ENCODE measurements at regions not wholly inside any gene's neighbourhood (a gene's known extent, or its start where the extent isn't known, plus 50 kb on each side); places are given as distances from the start of the nearest gene placed in this dataset.

DNA sequence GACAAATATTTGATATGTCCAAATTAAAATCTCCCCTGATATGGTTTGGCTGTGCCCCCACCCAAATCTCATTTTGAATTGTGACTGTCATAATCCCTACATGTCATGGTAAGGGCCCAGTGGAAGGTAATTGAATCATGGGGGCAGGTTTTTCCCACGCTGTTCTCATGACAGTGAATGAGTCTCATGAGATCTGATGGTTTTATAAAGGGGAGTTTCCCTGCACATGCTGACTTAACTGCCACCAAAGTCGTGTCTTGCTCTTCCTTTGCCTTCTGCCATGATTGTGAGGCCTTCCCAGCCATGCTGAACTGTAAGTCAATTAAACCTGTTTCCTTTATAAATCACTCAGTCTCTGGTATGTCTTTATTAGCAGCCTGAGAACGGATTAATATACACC, 207.0 kb downstream of the BARHL2 start (continued):
- TF ChIP-seq SRF (IDR thresholded peaks at IDR 0.05; ENCODE audit: low read depth) (no peak), YY1 (IDR thresholded peaks at IDR 0.05; ENCODE audit: extremely low read depth, insufficient replicate concordance, low read depth, low read length) (no peak), RAD21 (IDR thresholded peaks at IDR 0.05; ENCODE audit: low read depth) (no peak), CBX3 (IDR thresholded peaks at IDR 0.05; ENCODE audit: low read depth) (no peak), SIN3A (IDR thresholded peaks at IDR 0.05; ENCODE audit: low read depth) (no peak), ZFX (IDR thresholded peaks at IDR 0.05) (no peak)

GRCh38 chr1:90509225-90510048, 207.7 kb downstream of the BARHL2 start:
- no peaks in the 10 kb centered on the region for H3K9me2 ChIP-seq (ENCODE audit: insufficient read depth)
- intact Hi-C loops (cut with micrococcal nuclease), result no loop called here
- no peaks in the 10 kb centered on the region for H4K20me1 ChIP-seq (ENCODE audit: insufficient read depth)
- H3K27ac ChIP-seq (ENCODE audit: low read depth, low read length), result no peak overlapping the region
- TF ChIP-seq, protein P1, sequence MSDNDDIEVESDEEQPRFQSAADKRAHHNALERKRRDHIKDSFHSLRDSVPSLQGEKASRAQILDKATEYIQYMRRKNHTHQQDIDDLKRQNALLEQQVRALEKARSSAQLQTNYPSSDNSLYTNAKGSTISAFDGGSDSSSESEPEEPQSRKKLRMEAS (IDR thresholded peaks at IDR 0.05), result no peak
- TF ChIP-seq ZBTB33 (IDR thresholded peaks at IDR 0.05; ENCODE audit: extremely low read depth, insufficient replicate concordance, low read length) (no peak), POLR2A (IDR thresholded peaks at IDR 0.05; ENCODE audit: borderline replicate concordance, extremely low read depth, insufficient read depth, insufficient read length) (no peak), RAD21 (IDR thresholded peaks at IDR 0.05; ENCODE audit: low read depth) (no peak), ELF1 (IDR thresholded peaks at IDR 0.05; ENCODE audit: borderline replicate concordance, low read depth) (no peak), CEBPB (IDR thresholded peaks at IDR 0.05; ENCODE audit: low read depth) (no peak), EZH2 (IDR thresholded peaks at IDR 0.05) (no peak), YY1 (IDR thresholded peaks at IDR 0.05; ENCODE audit: extremely low read depth, insufficient replicate concordance, low read depth, low read length) (no peak), EZH2phosphoT487 (IDR thresholded peaks at IDR 0.05; ENCODE audit: borderline replicate concordance) (no peak), JUND (IDR thresholded peaks at IDR 0.05) (no peak)
- TF ChIP-seq, protein P2, sequence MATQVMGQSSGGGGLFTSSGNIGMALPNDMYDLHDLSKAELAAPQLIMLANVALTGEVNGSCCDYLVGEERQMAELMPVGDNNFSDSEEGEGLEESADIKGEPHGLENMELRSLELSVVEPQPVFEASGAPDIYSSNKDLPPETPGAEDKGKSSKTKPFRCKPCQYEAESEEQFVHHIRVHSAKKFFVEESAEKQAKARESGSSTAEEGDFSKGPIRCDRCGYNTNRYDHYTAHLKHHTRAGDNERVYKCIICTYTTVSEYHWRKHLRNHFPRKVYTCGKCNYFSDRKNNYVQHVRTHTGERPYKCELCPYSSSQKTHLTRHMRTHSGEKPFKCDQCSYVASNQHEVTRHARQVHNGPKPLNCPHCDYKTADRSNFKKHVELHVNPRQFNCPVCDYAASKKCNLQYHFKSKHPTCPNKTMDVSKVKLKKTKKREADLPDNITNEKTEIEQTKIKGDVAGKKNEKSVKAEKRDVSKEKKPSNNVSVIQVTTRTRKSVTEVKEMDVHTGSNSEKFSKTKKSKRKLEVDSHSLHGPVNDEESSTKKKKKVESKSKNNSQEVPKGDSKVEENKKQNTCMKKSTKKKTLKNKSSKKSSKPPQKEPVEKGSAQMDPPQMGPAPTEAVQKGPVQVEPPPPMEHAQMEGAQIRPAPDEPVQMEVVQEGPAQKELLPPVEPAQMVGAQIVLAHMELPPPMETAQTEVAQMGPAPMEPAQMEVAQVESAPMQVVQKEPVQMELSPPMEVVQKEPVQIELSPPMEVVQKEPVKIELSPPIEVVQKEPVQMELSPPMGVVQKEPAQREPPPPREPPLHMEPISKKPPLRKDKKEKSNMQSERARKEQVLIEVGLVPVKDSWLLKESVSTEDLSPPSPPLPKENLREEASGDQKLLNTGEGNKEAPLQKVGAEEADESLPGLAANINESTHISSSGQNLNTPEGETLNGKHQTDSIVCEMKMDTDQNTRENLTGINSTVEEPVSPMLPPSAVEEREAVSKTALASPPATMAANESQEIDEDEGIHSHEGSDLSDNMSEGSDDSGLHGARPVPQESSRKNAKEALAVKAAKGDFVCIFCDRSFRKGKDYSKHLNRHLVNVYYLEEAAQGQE (IDR thresholded peaks at IDR 0.05; ENCODE audit: low read depth), result no peak
- no peak overlapping the region for H3K9ac ChIP-seq (ENCODE audit: low read length)
- peaks cover 21% of the 10 kb centered on the region; the same call in 1 of the 2 replicates for H3K27me3 ChIP-seq (ENCODE audit: insufficient read depth, low read length)
- H3K4me3 ChIP-seq (replicated peaks in 1 of 2; ENCODE audit: low read depth in 1 of 2, low read length in 2 of 2), result no peak overlapping the region
- ChIA-PET POLR2A (no interaction called here), CTCF (no interaction called here), RAD21 (ENCODE audit: low non-redundant PET in 1 of 2, low total read pairs in 2 of 2, uncharacterized antibody in 2 of 2, unreplicated experiment in 2 of 2) (no interaction called here)
- H3K4me2 ChIP-seq (ENCODE audit: low read length), result no peak overlapping the region
- H2AFZ ChIP-seq (ENCODE audit: low read depth, low read length, poor library complexity, severe bottlenecking), result no peak overlapping the region
- no peak for ATAC-seq
- H3K4me1 ChIP-seq (ENCODE audit: control insufficient read depth in 1 of 2, insufficient read depth in 2 of 2, low read length in 2 of 2), result no peaks in the 10 kb centered on the region
- no peaks in the 10 kb centered on the region for H3K36me3 ChIP-seq (ENCODE audit: control insufficient read depth in 1 of 2, insufficient read depth in 2 of 2, low read length in 2 of 2)
- DNase-seq (ENCODE audit: low read depth, low spot score), result no peak
- no peaks in the 10 kb centered on the region for H3K9me3 ChIP-seq (ENCODE audit: control insufficient read depth in 1 of 2, insufficient read depth in 1 of 2, low read depth in 1 of 2, low read length in 2 of 2)
- H3K79me2 ChIP-seq (ENCODE audit: insufficient read depth, low read length), result no peaks in the 10 kb centered on the region
- BruUV-seq (replicated peaks), result no TSS peak
